Ascending aorta (tissue), 2 donors: ENCODE measurements at regions not wholly inside any gene's neighbourhood (a gene's known extent, or its start where the extent isn't known, plus 50 kb on each side); places are given as distances from the start of the nearest gene placed in this dataset.

Experiments used
- DNase-seq, 2 donors: peaks; one replicate each; pipeline ENCODE4 v3.0.0-alpha.2; 2019; ENCODE audit warnings: low spot score in 2 of 2
- H3K27ac ChIP-seq, 2 donors: fragments of 200-600 bp; sonication (generic); one replicate each; pipeline ENCODE4 v1.5.1; 2016 to 2017; ENCODE audit warnings: mild to moderate bottlenecking in 1 of 2
- H3K27me3 ChIP-seq: fragments of 200-600 bp; sonication (generic); one replicate; pipeline ENCODE4 v1.5.1; 2017
- H3K36me3 ChIP-seq, 2 donors: fragments of 200-600 bp; sonication (generic); one replicate each; pipeline ENCODE4 v1.5.1; 2016
- H3K4me1 ChIP-seq, 2 donors: fragments of 200-600 bp; sonication (generic); one replicate each; pipeline ENCODE4 v1.5.1; 2016 to 2017; ENCODE audit warnings: mild to moderate bottlenecking in 1 of 2
- H3K4me3 ChIP-seq, 2 donors: fragments of 200-600 bp; sonication (generic); one replicate each; pipeline ENCODE4 v1.5.1; 2016 to 2017; ENCODE audit warnings: mild to moderate bottlenecking in 1 of 2
- H3K9me3 ChIP-seq, 2 donors: fragments of 200-600 bp; sonication (generic); one replicate each; pipeline ENCODE4 v1.5.1; 2016
- CTCF ChIP-seq, 3 experiments: fragments of 200-600 bp in 2 of 3; fragments of 450-650 bp in 1 of 3; sonication (generic) in 2 of 3; IDR thresholded peaks; one replicate each; pipeline ENCODE4 v1.5.1; 2016 to 2019; ENCODE audit warnings: antibody characterized with exemption in 3 of 3, mild to moderate bottlenecking in 1 of 3, moderate library complexity in 1 of 3
- intact Hi-C: fragments of 100-400 bp; cut with DNase I; formaldehyde crosslinking; loops from one replicate; pipeline ENCODE4 v1.15.1; 2023

DNA sequence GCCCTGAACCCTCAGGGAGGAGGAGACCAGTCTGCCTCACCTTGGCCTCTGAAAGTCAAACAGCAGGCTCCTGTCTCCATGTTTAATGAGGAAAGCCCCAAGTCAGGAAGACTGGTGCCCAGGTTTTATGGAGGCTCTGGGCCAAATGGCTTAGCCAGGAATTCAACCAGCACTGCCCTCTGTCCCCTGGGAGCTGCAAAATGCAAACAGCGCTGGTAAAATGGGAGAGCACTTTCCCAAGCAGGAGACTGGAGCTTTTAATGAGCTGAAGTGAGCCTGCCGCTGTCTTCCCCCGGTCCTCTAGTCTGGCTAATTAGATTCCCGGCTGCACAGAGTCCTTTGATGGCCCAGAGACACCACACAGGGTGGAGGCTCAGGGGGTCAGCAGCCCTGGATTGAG lies 276.0 kb upstream of the TRIB2 start:
- DNase-seq = no peak
- intact Hi-C loops = no loop called here

DNA sequence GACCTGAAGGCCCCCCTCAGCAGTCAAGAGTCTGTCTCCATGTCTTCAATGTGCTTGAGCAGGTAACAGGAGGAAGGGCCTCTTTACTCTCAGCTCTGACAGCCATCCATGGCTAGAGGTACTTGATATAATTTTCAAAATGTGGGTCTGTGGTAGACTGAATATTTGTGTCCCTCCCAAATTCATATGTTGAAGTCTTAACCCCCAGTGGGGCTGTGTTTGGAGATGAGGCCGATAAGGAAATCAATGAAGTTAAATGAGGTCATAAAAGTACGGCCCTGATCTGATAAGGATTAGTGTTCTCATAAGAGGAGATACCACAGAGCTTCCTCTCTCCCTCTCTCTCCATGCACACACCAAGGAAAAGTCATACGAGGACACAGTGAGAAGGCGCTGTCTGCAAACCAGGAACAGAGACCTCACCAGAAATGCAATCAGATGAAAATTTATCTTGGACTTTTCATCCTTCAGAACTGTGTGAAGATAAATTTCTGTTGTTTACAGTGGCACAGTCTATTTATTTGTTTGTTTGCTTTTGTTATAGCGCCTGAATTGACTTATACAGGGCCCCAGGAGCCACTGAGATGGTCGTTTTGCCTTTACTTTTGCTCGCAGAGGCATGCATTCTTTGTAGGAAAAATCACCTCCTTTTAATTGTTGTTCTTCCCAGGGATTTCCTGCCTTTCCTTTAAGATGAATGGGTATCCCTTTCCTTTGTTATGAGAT lies 274.8 kb upstream of the TRIB2 start:
- no peak for TF ChIP-seq CTCF (IDR thresholded peaks at IDR 0.05)
- H3K4me3 ChIP-seq = no peak overlapping the region
- DNase-seq = no peak
- H3K36me3 ChIP-seq = no peaks in the 10 kb centered on the region
- H3K4me1 ChIP-seq = no peaks in the 10 kb centered on the region
- no peaks in the 10 kb centered on the region for H3K9me3 ChIP-seq
- intact Hi-C loops = no loop called here
- no peak overlapping the region for H3K27ac ChIP-seq
- no peaks in the 10 kb centered on the region for H3K27me3 ChIP-seq

More for the DNA sequence above, 276.0 kb upstream of the TRIB2 start:
- H3K27ac ChIP-seq = no peak overlapping the region
- H3K36me3 ChIP-seq = no peaks in the 10 kb centered on the region
- no peak overlapping the region for H3K4me3 ChIP-seq
- TF ChIP-seq CTCF (IDR thresholded peaks at IDR 0.05) = no peak
- no peaks in the 10 kb centered on the region for H3K9me3 ChIP-seq
- no peaks in the 10 kb centered on the region for H3K4me1 ChIP-seq
- H3K27me3 ChIP-seq = no peaks in the 10 kb centered on the region

DNA sequence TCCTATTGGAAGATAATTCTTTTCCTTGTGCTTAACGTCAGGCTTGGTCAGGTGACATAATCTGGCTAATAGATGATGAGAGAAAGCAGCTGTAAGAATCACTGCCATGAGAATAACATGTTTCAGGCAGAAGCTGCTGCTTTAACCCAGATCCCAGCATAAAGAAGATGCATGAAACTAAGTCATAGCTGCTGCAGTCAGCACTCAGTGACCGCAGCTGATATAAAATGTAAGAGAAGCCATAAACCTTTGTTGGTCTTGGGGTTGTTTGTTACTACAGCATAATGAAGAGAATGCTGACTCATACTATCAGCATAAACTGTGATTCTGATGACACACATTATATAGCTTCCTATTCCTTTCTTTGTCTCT lies 274.3 kb upstream of the TRIB2 start:
- Histone ChIP-seq H3K9me3 (no peaks in the 10 kb centered on the region), H3K4me1 (no peaks in the 10 kb centered on the region), H3K27ac (no peak overlapping the region), H3K36me3 (no peaks in the 10 kb centered on the region), H3K27me3 (no peaks in the 10 kb centered on the region), H3K4me3 (no peak overlapping the region)
- intact Hi-C loops = no loop called here
- TF ChIP-seq CTCF (IDR thresholded peaks at IDR 0.05) = no peak
- no peak for DNase-seq

DNA sequence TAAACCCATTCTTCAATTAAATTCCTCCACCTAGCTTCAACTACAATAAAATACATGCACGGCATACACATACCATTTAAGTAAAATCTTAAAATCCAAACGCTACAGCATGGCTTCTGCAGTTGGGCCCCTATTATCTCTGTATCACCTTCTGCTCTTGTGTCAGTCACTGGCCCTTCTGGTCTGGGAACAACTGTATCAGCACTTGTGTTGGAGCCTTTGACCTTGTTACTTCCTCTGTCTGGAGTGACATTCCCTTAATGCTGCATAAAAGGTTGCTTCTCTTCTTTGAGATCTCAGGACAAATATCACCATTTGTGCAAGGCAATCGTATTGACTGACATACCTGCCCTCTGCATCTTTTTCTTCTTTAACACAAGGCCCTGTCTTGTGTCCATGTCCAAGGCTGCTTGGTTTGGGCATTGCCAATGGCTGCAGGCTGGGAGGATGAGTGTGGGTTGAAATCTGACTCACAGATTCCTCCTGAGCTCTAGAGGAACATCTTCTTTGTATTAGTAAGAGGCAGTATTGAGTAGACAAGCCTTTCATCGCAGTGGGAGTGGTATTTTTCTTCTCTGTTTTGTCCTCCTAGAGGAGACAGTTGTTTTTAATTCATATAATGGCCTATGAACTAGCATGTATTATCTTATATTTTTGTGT lies 267.8 kb upstream of the TRIB2 start:
- Histone ChIP-seq H3K9me3 (no peaks in the 10 kb centered on the region), H3K27ac (no peak overlapping the region), H3K36me3 (no peaks in the 10 kb centered on the region), H3K4me1 (peaks cover 0 to 2% of the 10 kb centered on the region in 2 donors), H3K4me3 (no peak overlapping the region), H3K27me3 (no peaks in the 10 kb centered on the region)
- intact Hi-C loops = no loop called here
- DNase-seq = no peak
- no peak for TF ChIP-seq CTCF (IDR thresholded peaks at IDR 0.05)

GRCh38 chr2:12451726-12452125 lies 265.0 kb upstream of the TRIB2 start:
- Histone ChIP-seq H3K4me3 (no peak overlapping the region), H3K4me1 (peaks cover 0 to 5% of the 10 kb centered on the region in 2 donors), H3K36me3 (no peaks in the 10 kb centered on the region), H3K9me3 (no peaks in the 10 kb centered on the region), H3K27me3 (no peaks in the 10 kb centered on the region), H3K27ac (no peak overlapping the region)
- TF ChIP-seq CTCF (IDR thresholded peaks at IDR 0.05) = no peak
- intact Hi-C loops = loop anchor here (10.0 kb wide), 2 partner anchors 363 to 553 kb away; no protein-coding TSS in a partner anchor
- no peak for DNase-seq
